ENCODE measurements at regions not wholly inside any gene's neighbourhood (a gene's known extent, or its start where the extent isn't known, plus 50 kb on each side); places are given as distances from the start of the nearest gene placed in this dataset.

- DNase-seq (ENCODE audit: low spot score) = no peak
Measured at GRCh38 chr2:168338803-168339437, 91.5 kb upstream of the STK39 start.

- no peak for DNase-seq (ENCODE audit: low spot score)
Measured at GRCh38 chr2:168340931-168341330, 93.5 kb upstream of the STK39 start.

GRCh38 chr2:168343586-168343985 is 96.2 kb upstream of the STK39 start:
- DNase-seq (ENCODE audit: low spot score) = peak; percentile 39

GRCh38 chr2:168344706-168345105 is 97.3 kb upstream of the STK39 start:
- no peak for DNase-seq (ENCODE audit: low spot score)

GRCh38 chr2:168345601-168346000 is 98.2 kb upstream of the STK39 start:
- no peak for DNase-seq (ENCODE audit: low spot score)

GRCh38 chr2:168346725-168347477 is 99.5 kb upstream of the STK39 start:
- DNase-seq (ENCODE audit: low spot score) = peak; percentile 69

- DNase-seq (ENCODE audit: low spot score) = peak; percentile 29
Measured at GRCh38 chr2:168348076-168348475, 100.7 kb upstream of the STK39 start.

GRCh38 chr2:168350380-168350779 is 103.0 kb upstream of the STK39 start:
- DNase-seq (ENCODE audit: low spot score) = no peak

GRCh38 chr2:168353251-168353650 is 102.8 kb upstream of the CERS6 start:
- no peak for DNase-seq (ENCODE audit: low spot score)

GRCh38 chr2:168354499-168354898 is 101.6 kb upstream of the CERS6 start:
- DNase-seq (ENCODE audit: low spot score) = no peak

- DNase-seq (ENCODE audit: low spot score) = no peak
Measured at GRCh38 chr2:168355121-168355520, 101.0 kb upstream of the CERS6 start.

GRCh38 chr2:168355779-168356476 is 100.1 kb upstream of the CERS6 start:
- no peak for DNase-seq (ENCODE audit: low spot score)

GRCh38 chr2:168356477-168356835 is 99.6 kb upstream of the CERS6 start:
- no peak for DNase-seq (ENCODE audit: low spot score)

- DNase-seq (ENCODE audit: low spot score) = no peak
Measured at GRCh38 chr2:168357797-168358472, 98.1 kb upstream of the CERS6 start.

- DNase-seq (ENCODE audit: low spot score) = no peak
Measured at GRCh38 chr2:168359082-168359481, 97.0 kb upstream of the CERS6 start.

GRCh38 chr2:168363347-168364092 is 92.6 kb upstream of the CERS6 start:
- DNase-seq (ENCODE audit: low spot score) = no peak

- DNase-seq (ENCODE audit: low spot score) = no peak
Measured at GRCh38 chr2:168365094-168365621, 90.9 kb upstream of the CERS6 start.

- DNase-seq (ENCODE audit: low spot score) = no peak
Measured at GRCh38 chr2:168369031-168369430, 87.0 kb upstream of the CERS6 start.

GRCh38 chr2:168371273-168372019 is 84.6 kb upstream of the CERS6 start:
- DNase-seq (ENCODE audit: low spot score) = no peak

- DNase-seq (ENCODE audit: low spot score) = no peak
Measured at GRCh38 chr2:168373468-168373867, 82.6 kb upstream of the CERS6 start.
